ENCODE measurements at regions not wholly inside any gene's neighbourhood (a gene's known extent, or its start where the extent isn't known, plus 50 kb on each side); places are given as distances from the start of the nearest gene placed in this dataset.

DNA sequence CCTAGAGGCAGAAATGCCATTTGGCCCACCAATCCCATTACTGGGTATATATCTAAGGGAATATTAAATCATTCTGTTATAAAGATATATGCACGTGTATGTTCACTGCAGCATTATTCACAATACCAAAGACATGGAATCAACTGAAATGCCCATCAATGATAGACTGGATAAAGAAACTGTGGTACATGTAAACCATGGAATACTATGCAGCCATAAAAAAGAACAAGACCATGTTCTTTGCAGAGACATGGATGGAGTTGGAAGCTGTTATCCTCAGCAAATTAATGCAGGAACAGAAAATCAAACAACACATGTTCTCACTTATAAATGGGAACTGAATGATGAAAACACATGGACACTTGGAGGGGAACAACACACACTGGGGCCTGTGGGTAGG, 458.4 kb downstream of the CD83 start:
- TF ChIP-seq, protein P1, sequence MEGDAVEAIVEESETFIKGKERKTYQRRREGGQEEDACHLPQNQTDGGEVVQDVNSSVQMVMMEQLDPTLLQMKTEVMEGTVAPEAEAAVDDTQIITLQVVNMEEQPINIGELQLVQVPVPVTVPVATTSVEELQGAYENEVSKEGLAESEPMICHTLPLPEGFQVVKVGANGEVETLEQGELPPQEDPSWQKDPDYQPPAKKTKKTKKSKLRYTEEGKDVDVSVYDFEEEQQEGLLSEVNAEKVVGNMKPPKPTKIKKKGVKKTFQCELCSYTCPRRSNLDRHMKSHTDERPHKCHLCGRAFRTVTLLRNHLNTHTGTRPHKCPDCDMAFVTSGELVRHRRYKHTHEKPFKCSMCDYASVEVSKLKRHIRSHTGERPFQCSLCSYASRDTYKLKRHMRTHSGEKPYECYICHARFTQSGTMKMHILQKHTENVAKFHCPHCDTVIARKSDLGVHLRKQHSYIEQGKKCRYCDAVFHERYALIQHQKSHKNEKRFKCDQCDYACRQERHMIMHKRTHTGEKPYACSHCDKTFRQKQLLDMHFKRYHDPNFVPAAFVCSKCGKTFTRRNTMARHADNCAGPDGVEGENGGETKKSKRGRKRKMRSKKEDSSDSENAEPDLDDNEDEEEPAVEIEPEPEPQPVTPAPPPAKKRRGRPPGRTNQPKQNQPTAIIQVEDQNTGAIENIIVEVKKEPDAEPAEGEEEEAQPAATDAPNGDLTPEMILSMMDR (IDR thresholded peaks at IDR 0.05), result no peak

DNA sequence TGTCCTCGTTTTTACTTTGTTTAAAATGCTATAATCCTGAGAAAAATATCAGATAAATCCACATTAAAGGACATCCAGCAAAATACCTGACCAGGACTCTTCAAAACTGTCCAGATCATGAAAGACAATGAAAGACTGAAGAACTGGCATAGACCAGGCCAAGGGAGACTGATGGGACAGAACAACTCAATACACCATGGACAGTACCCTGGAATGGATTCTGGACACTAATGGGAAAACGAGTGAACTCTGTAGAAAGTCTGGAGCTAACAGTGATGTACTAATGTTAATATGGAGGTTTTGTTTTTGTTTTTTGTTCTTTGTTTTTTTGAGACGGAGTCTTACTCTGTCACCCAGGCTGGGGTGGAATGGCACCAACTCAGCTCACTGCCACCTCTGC, 461.4 kb downstream of the CD83 start:
- TF ChIP-seq, protein P1 (IDR thresholded peaks at IDR 0.05), result no peak

DNA sequence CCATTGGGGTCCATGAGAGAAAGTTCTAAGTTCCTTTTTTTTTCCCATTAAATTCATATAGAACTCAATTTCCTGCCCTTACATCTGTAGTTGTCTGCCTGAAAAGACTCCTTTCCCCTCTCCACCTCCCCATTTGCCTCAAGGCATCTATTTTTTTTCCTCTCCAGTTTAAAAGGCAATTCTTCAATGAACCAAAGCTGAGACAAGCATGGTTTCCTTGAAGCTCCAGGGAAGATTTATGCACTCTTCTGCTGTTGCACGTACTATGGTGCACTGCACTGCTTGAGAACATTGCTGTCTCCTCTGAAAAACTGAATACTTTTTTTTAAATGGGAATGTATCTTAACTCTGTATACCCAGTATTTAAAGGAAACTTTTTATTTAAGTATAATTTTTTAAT, 465.2 kb downstream of the CD83 start:
- TF ChIP-seq, protein P1 (IDR thresholded peaks at IDR 0.05), result no peak

DNA sequence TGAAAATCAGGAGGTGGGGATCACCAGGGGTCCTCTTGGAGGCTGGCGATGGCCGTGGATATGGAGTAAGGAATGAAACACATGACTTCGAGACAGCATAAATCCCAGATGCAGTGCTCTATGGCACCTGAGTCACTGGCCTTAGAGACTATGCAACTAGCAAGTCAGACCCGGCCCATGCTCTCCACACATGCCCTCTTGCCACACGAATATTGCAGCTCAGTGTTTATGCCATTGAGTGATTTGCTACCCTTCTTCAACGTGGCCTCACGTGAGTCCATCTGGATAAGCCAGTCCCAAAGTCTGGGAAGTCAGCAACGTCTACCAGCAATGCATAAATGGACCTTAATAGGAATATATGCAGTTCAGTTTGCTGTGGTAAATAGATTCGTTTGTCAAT, 466.3 kb downstream of the CD83 start:
- TF ChIP-seq, protein P1 (IDR thresholded peaks at IDR 0.05), result no peak

DNA sequence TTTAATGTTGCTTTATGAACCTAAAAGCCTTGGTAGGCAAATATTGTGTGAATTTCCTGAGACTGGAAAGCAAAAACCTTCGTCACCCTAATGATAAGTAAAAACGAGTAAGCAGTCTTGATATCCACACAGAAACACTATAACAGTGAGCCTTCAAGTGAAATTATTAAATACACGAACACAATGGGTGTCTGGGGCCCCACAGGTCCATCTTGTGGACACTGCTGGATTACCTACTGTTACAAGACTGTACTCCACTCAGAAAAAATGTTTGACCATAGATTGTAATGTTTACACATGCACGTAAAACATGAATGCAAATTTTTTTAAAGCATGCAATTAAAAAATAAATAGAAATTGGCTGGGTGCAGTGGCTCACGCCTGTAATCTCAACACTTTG, 466.9 kb downstream of the CD83 start:
- TF ChIP-seq, protein P1 (IDR thresholded peaks at IDR 0.05), result peak; percentile 31; the same call in 1 of the 2 replicates

DNA sequence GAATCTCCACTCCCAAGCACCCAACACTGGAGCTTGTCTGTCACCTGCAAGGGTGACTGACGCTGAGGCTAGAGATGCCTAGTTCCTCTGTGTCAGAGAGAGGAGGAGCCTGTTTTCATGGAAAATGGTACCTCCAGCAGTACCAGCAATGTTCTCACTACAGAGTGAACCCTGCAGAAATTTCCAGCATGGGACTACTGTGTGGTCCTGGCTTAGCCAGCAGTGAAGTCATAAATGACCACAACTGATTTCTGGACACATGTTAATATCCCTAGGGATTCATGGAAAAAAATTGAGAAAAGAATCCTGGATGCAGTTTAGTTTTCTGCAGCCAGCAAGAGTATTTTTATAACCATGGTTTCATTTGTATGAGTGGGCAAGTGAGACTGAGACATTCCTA, 468.1 kb downstream of the CD83 start:
- TF ChIP-seq, protein P1 (IDR thresholded peaks at IDR 0.05), result no peak

DNA sequence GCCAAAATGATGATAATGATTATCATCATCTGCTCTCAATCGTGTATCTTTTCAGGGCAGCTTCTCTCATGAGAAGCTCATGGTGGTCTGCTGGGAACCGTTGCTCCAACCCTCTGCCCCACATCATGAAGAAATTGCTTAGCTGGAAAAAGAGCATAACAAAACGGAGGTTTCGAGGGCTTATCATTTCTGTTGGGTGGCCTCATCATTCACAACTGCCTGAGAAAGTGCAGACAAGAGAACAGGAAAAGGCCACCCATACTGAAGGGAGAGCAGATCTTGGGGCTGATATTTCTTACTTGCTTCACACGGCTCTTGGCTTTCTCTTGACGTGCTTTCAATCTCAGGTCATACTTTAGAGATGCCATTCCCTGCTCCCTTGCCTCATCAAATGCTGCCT, 471.6 kb downstream of the CD83 start:
- TF ChIP-seq, protein P1 (IDR thresholded peaks at IDR 0.05), result no peak

DNA sequence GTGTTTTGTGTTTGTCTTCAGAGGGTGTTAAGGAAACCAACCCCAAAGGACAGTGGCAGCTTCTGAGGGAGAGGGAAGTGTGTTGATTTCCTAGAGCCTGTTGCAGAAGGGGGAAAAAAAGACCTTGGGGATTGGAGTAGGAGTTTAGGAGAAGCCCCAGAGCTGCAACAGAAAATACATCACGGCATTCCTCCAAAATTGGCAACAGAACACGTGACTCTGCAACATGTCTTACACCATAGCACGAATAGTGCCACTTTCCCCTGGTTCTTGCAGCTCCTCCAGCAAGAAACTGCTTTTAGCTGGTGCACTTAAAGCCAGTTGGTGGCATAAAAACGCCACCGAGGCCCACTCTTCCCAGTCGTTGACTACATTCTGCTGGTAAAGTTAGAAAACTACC, 473.0 kb downstream of the CD83 start:
- TF ChIP-seq, protein P1 (IDR thresholded peaks at IDR 0.05), result no peak
